A549 (cell line): ENCODE measurements at regions not wholly inside any gene's neighbourhood (a gene's known extent, or its start where the extent isn't known, plus 50 kb on each side); places are given as distances from the start of the nearest gene placed in this dataset.

Source experiments
- CEBPB ChIP-seq, 2 experiments: fragments of >200 bp in 1 of 2; sonication (Bioruptor Twin) in 1 of 2; formaldehyde crosslinking in 1 of 2; IDR thresholded peaks; 2 replicates each; pipeline ENCODE4 v1.6.1; 2012 to 2016
- CHD2 ChIP-seq: fragments of 150-350 bp; IDR thresholded peaks from 2 replicates; pipeline ENCODE4 v1.6.1; 2014; ENCODE audit warnings: low read length; ENCODE audit not compliant: partially characterized antibody
- CHD4 ChIP-seq: fragments of 200-600 bp; sonication (generic); IDR thresholded peaks from 2 replicates; pipeline ENCODE4 v1.6.1; 2016; ENCODE audit warnings: antibody characterized with exemption, mild to moderate bottlenecking, borderline replicate concordance
- EP300 ChIP-seq, 2 experiments: fragments of >200 bp; sonication (Bioruptor Twin); formaldehyde crosslinking; IDR thresholded peaks; 2 replicates in 1 of 2; 3 replicates in 1 of 2; pipeline ENCODE4 v1.6.1; 2016 to 2017
- HOXA7 ChIP-seq: fragments of 250-450 bp; sonication (Bioruptor Pico); IDR thresholded peaks from 2 replicates; pipeline ENCODE4 v1.5.0; 2020; ENCODE audit warnings: mild to moderate bottlenecking, moderate library complexity
- KDM1A ChIP-seq: fragments of 200-600 bp; sonication (generic); IDR thresholded peaks from 2 replicates; pipeline ENCODE4 v1.6.1; 2016; ENCODE audit warnings: low read depth, mild to moderate bottlenecking
- POLR2A ChIP-seq: IDR thresholded peaks from 2 replicates; pipeline ENCODE4 v1.6.1; 2012; ENCODE audit warnings: mild to moderate bottlenecking, low read length
- POLR2AphosphoS2 ChIP-seq: conservative IDR thresholded peaks from 2 replicates; pipeline ENCODE4 v1.6.1; 2012; ENCODE audit warnings: low read length, improper control_type of control experiment, inconsistent platforms
- RFX5 ChIP-seq: fragments of 450-650 bp; IDR thresholded peaks from 2 replicates; pipeline ENCODE4 v1.7.1; 2014; ENCODE audit warnings: antibody characterized with exemption, mild to moderate bottlenecking, moderate library complexity
- TF ChIP-seq, protein P1 (sequence below): fragments of 450-650 bp; IDR thresholded peaks from 2 replicates; pipeline ENCODE4 v1.6.1; 2014; ENCODE audit warnings: antibody characterized with exemption
- TF ChIP-seq, protein P2 (sequence below): fragments of >200 bp; sonication (Bioruptor Twin); formaldehyde crosslinking; IDR thresholded peaks from 3 replicates; pipeline ENCODE4 v1.5.1; 2016
- TF ChIP-seq, protein P3 (sequence below): fragments of 200-600 bp; sonication (generic); IDR thresholded peaks from 2 replicates; pipeline ENCODE4 v1.6.1; 2016; ENCODE audit warnings: antibody characterized with exemption, mild to moderate bottlenecking, moderate library complexity

DNA sequence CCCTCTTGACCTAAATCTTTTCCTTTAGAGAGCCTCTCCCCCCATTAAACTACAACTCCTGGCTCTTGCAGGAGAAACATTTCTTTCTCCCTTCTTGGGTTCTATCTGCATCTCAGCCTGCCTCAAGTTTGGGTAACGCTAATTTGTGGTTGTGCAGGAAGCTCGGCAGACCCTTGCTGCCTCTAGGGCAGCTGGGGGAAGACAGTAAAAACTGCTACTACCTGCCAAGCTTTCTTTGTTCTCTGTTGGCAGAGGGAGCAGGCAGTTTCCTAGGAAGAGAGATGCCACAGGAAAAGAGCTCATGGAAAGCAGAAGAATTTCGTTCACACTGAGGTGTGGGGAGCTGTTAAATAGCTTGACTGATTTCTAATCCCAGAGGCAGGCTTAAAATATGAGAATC lies 555.6 kb upstream of the IGFBP7 start:
- TF ChIP-seq POLR2A (no peak), CHD2 (no peak), EP300 (IDR thresholded peaks at IDR 0.05) (no peak), KDM1A (no peak), POLR2AphosphoS2 (no peak), CHD4 (no peak), RFX5 (no peak), HOXA7 (CRISPR knock-in tag) (no peak), CEBPB (IDR thresholded peaks at IDR 0.05) (no peak)
- TF ChIP-seq, protein P1, sequence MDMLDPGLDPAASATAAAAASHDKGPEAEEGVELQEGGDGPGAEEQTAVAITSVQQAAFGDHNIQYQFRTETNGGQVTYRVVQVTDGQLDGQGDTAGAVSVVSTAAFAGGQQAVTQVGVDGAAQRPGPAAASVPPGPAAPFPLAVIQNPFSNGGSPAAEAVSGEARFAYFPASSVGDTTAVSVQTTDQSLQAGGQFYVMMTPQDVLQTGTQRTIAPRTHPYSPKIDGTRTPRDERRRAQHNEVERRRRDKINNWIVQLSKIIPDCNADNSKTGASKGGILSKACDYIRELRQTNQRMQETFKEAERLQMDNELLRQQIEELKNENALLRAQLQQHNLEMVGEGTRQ = no peak
- TF ChIP-seq, protein P2, sequence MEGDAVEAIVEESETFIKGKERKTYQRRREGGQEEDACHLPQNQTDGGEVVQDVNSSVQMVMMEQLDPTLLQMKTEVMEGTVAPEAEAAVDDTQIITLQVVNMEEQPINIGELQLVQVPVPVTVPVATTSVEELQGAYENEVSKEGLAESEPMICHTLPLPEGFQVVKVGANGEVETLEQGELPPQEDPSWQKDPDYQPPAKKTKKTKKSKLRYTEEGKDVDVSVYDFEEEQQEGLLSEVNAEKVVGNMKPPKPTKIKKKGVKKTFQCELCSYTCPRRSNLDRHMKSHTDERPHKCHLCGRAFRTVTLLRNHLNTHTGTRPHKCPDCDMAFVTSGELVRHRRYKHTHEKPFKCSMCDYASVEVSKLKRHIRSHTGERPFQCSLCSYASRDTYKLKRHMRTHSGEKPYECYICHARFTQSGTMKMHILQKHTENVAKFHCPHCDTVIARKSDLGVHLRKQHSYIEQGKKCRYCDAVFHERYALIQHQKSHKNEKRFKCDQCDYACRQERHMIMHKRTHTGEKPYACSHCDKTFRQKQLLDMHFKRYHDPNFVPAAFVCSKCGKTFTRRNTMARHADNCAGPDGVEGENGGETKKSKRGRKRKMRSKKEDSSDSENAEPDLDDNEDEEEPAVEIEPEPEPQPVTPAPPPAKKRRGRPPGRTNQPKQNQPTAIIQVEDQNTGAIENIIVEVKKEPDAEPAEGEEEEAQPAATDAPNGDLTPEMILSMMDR = no peak
- TF ChIP-seq, protein P3, sequence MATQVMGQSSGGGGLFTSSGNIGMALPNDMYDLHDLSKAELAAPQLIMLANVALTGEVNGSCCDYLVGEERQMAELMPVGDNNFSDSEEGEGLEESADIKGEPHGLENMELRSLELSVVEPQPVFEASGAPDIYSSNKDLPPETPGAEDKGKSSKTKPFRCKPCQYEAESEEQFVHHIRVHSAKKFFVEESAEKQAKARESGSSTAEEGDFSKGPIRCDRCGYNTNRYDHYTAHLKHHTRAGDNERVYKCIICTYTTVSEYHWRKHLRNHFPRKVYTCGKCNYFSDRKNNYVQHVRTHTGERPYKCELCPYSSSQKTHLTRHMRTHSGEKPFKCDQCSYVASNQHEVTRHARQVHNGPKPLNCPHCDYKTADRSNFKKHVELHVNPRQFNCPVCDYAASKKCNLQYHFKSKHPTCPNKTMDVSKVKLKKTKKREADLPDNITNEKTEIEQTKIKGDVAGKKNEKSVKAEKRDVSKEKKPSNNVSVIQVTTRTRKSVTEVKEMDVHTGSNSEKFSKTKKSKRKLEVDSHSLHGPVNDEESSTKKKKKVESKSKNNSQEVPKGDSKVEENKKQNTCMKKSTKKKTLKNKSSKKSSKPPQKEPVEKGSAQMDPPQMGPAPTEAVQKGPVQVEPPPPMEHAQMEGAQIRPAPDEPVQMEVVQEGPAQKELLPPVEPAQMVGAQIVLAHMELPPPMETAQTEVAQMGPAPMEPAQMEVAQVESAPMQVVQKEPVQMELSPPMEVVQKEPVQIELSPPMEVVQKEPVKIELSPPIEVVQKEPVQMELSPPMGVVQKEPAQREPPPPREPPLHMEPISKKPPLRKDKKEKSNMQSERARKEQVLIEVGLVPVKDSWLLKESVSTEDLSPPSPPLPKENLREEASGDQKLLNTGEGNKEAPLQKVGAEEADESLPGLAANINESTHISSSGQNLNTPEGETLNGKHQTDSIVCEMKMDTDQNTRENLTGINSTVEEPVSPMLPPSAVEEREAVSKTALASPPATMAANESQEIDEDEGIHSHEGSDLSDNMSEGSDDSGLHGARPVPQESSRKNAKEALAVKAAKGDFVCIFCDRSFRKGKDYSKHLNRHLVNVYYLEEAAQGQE = no peak
